Activated gamma-delta T cell treated with anti-CD3 and anti-CD28 coated beads, Interleukin-2, amount 50 U/mL, for 16 hours (primary cell): ENCODE measurements at regions not wholly inside any gene's neighbourhood (a gene's known extent, or its start where the extent isn't known, plus 50 kb on each side); places are given as distances from the start of the nearest gene placed in this dataset.

Source experiments
- DNase-seq: peaks from one replicate; pipeline ENCODE4 v3.0.0-alpha.2; 2020; ENCODE audit warnings: low read depth

DNA sequence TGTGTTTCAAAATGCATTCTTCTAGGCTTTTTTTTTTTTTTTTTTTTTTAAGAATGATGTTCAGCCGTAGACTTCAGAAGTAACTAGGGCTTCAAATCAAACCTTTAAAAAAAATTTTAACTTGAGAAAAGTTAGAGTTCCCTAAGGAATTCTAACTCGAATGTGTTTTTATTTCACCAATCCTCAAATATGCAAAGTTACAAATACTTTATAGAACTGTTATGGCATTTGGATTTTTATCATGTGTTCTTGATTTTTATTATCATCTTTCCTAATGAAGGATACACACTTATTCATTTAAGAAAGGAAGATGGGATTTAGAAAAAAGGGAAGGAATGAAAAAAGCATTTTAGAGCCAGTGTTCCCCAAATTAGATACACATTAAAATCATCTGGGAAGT is 200.6 kb upstream of the LDB2 start:
- DNase-seq = no peak

DNA sequence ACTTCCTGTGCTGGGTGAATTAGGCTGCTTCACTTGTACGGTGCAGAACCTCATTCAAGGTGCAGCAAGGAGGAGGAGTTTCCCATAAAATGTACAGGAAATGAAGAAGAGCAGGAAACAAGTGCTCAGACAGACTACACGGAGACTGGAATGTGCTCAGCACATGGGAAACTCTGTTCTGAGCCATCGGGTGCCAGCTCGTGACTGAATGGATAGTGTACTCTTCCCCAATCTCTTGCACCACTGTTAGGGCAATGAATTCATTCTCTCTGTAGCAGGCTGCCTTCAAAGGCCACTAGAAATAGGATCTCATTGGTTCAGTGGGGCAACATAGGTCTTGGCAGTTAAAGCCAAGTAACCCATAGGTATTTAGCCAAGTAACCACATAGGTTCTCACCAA is 200.0 kb upstream of the LDB2 start:
- DNase-seq = no peak

DNA sequence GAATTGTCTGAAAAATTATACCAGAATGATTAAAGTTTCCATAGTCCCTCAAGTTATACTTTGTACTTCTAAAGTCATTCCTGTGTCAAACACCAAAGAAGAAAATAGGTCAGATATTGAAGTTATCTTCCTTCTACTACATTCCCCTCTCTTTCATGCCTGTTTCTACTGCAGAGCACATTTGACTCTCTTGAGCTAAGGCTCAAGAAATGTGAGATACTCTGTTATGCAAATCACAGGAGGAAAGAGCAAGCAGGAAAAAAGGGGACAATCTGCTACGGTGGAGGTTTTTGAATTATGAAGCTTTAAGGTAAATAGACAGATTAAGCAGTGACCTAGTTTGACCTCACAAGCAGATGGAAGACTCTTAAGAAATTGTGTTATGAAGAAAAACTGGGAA is 198.9 kb upstream of the LDB2 start:
- DNase-seq = no peak

DNA sequence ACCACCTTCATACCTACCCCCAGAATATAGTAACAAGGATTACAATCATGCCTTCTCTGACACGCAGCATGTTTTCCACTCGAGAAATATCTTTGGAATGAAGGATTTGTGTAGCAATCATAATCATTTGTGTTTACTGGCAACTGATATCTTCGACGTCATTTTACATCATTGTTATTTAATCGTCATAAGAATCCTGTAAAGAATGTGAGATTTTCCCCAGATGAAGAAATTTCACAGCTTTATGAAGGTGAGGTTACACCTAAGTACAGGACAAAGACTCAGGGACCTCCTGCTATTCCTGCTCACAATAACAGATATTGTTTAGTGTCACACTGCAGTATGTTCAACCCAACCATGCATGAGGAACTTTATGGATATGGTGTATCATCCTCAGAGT is 198.2 kb upstream of the LDB2 start:
- DNase-seq = no peak

DNA sequence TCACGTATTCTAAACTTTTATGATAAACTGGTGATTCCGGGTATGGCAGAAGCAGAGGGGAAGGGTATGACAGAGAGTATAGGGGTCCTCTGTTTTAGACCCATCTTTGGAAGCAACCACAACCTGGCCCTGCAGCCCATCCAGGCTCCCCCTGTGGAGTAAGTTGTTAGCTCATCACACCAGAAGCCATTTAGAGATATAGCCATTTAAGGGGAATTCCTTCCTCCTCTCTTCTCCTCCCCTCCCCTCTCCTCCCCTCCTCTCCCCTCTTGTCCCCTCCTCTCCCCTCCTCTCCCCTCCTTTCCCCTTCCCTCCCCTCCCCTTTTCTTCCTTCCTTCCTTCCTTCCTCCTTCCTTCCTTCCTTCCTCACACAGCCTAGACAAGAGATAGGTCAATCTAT is 197.3 kb upstream of the LDB2 start:
- DNase-seq = no peak

DNA sequence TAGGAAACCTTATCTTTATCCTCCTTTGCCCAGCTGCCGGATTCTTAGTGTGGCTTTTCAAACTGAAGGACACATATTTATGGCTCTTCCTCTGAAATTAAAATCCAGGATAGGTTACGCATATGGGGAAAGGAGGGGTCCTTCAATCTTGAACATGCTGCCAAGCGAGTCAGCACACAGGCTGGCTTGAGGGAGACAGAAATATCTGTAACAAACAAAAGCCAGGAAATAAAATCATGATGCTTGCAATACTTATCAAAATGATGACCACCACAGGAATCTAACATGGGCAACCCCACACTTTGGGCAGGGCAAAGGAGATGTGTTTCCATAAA is 196.4 kb upstream of the LDB2 start:
- DNase-seq = no peak

DNA sequence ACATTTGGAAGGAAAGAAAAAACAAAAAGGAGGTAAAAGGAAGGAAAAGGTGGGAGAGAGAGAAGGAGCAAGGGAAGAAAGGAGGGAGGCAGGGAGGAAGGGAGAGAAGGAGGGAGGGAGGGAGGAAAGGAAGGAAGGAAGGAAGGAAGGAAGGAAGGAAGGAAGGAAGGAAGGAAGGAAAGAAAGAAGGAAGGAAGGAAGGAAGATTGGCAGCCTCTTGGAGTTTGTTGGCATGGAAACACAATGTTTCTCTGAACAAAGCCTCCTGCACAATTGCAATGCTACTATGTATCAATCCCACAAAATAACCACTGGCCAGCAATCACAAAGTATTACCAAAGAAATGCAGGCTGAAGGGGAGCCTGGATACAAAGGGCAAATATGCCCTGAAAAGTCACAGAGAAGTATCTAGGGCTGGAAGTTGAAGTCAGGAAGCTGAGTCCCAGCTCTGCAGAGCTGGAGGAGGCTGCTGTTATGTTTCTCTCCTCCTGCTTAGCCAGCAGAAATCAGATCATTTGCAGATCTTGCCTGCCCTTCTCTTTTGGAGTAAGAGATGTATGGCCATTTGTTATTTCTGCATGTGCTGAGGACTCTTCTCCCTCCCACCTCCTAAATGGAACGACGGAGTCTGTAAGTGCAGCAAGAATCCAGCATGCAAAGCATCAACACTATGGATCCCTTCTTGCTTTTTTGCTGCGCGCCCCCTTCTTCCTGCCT is 195.9 kb upstream of the LDB2 start:
- no peak for DNase-seq

DNA sequence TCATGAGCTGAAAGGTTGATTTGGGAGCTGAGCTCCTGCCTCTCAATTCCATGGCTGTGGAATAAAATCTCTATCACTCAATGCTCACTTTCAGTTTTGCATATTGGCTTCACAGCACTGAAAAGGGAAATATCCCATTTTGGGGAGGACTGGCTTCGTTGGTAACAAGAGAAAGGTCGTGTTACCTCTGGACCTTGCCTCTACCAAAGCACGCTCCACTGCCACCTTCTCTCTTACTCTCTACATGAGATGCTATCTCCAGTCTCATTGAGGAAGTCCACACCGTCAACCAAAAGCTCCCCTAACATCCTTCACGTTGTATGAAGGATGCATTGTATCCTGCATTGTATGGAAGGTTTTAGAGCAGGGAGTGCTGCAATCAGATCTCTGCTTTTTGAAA is 195.0 kb upstream of the LDB2 start:
- no peak for DNase-seq

DNA sequence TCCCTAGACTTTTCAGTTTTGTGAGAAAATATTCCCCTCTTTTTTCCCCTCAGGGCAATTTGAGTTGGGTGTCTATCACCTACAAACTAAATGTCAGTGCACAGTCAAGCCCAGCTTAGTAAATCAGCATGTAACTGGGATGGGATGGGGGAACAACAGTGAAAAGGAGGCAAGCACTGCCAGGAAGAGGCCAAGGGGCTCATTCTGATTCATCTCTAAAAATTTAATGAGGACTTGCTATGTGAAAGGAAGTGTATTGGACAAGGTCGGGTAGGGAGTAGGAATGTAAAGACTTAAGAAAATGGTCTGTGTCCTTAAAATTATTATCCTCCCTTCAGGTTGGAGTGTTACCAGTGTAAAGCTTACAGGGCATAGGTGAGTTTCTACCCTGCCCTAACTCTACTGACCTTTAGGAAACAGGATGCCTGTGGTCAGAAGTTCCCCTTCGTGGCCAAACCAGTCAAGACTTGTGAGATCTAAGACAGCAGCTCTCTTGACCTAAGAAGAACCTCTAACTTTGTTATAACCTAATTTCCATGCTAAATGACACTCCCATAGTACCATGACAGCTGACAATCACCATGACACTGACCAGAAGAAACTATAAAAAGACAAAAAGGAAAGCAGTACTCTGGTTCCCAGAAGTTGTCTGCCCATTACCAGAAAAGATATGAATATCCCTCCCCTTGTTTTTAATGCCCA is 194.4 kb upstream of the LDB2 start:
- DNase-seq = no peak

DNA sequence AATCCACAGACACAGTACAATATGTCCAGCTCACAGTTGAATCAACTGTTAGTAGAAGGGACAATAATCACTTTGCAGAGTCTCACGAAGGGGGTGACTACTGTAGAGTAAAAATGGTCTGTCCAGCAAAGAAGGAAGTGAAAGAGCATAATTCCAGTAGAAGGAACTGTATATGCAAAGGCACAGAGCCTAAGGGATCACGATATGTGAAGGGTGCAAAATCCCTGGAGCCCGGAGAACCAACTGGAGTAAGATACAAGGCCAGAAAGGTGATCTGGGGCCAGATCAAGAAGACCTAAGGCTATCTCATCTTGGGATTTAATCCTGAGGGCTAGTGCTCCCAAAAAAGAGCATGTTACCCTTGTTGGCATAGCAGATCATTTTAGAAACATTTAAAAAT is 192.7 kb upstream of the LDB2 start:
- no peak for DNase-seq

DNA sequence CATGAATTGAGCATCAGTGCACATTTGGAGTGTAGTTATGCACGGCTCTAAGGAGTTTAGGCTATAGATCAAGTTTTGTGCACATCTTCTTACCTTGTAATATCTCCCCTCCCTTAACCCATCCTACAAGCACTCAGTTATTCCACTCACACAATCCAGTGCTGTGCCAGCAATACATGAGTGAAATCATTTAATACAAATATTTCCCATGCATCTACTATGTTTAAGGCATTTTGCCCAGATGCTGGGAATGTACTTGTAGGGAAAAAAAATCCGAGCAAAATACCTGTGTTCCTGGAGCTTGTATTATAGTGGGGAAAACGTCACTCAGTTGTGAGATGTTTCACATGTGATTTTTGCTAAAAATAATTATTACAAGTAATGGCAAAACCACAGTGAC is 191.6 kb upstream of the LDB2 start:
- DNase-seq = no peak

DNA sequence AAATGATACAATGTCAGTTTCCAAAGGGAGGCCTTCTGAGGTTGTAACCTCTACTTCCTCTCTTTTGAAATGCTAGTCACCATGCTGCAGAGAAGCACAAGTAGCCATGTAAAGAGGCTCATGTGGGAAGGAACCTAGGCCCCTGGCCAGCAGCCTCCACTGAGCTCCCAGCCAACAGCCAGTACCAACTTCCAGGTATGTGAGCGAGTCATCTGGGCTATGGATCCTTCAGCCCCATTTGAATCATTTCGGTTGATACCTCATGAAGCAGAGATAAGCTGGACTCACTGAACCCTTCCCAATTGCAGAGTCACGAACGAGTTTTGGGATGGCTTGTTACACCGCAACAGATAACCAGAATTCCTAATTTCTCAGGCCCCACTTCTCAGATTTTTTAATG is 187.0 kb upstream of the LDB2 start:
- DNase-seq = no peak

DNA sequence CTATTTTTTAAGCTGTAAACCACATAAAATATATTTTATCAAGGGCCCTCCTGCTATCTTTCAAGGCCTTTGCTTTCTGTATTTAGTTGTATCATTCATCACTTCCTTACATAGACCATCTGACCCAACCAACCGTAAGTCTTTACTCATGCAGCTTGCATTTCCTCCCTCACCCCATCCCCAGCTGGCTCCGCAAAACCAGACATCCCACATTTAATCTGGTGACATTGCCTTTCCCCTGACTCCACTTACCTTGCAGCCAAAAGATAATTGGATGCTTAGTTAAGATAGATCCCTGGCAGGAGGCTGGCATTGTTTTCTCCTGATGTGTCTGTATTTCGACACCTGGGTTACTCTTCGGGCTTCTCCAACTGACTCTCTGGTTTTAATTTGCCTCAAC is 183.7 kb upstream of the LDB2 start:
- no peak for DNase-seq

DNA sequence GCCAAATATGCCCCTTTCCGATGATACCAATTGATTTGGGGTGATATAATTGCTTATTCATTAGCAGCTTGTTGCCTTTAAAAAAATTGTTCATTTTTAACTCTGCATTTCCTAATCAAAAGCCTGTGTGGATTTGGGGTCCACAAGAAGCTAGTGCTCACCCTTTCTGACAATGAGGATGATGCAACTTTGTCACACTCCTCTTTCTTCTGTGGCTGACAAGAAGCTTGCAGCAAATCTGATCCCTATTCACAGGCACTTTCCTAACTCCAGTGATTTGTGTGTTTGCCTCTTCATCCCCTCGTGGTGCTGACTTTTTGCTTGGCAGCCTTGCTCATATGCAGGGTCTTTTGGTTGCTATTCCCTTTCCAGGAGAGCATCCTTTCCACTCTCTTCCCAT is 182.7 kb upstream of the LDB2 start:
- DNase-seq = no peak

DNA sequence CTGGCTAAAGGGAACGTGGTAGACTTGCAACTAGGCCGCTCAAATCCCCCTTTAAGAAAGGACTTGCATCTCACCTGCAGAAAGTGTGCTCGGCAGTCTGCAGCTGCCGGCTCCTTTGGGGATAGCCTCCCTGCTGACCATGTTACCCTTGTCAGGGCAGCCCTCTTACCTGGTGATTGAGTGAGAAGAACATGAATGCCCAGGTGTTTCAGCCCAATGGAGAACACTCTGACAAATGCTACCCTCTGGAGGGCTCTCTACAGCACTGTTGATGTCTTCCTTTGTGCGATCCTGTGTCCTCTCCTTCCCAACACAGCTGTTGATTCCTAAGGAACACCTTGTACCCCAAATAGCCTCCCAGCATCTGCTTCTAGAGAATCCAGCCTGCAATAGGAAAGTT is 178.7 kb upstream of the LDB2 start:
- DNase-seq = no peak

DNA sequence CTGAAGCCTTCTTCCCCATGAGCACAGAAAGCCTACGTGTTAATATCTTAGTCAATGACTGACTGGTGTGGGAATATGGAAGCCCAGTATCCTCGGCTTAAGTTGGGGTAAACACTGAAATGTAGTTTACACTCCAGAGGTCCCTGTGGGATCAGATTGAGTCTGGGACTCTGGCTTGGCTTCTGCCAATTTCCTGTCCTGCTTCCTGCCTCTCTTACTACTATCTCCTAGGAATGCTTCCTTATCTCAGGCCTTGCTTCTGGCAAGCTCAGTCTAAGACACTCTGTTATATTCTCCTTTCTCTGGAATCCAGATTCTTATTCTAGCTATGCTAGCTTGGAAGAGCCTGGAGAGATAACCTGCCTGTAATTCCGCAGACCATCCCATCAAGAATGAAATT is 174.0 kb upstream of the LDB2 start:
- DNase-seq = no peak

DNA sequence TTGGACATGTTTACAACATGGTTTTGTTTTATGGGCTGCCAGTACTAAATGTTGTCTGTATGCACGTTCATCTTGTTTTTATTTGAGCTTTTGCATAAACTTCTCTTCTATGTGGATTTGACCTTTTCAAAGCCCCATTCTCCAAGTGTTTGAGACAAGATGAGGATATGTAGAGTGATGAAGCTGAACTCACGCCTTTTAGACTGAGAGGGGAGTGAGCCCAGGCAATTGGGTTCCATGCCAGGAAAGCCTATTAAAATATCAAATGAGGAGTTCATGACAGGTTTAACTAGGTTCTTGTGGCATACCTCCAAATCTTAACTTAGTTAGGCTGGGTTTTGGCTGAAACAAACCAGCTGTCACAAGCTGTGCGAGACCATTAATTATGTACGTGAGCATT is 170.4 kb upstream of the LDB2 start:
- DNase-seq = no peak

DNA sequence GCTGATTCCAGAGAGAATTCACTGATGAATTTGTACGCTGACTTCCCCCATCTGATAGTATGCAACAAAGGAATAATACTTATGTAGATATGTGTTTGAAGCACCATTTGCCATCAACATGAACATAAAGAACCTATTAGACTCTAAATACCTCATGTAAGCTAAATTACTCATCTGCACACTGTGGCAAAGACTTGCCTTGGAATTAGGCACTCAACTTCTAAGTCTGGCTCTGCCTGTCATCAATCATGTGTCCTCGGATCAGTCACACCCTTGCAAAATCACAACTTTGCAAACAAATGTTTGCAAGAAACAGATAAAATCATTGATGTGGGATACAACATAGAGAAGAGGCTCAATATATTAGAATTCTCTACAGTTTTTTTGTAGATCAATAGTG is 169.9 kb upstream of the LDB2 start:
- DNase-seq = no peak

DNA sequence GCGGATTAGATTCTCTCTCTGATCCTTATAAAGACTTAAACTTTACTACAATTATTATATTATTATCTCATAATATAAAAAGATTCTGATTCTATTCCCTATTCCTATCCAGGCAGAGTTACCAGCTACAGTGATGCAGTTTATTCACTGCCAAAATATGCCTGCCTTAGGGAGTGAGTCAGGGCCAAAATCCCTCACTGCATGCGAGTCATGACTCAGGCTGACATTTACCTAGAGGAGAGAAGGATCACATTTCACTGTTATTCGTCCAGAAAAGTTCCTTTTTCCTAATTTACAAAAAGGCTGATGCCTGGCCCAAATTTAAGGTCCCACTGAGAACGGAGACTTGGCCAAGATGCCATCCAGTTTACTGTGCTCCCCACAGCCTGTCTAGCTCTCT is 168.5 kb upstream of the LDB2 start:
- no peak for DNase-seq

DNA sequence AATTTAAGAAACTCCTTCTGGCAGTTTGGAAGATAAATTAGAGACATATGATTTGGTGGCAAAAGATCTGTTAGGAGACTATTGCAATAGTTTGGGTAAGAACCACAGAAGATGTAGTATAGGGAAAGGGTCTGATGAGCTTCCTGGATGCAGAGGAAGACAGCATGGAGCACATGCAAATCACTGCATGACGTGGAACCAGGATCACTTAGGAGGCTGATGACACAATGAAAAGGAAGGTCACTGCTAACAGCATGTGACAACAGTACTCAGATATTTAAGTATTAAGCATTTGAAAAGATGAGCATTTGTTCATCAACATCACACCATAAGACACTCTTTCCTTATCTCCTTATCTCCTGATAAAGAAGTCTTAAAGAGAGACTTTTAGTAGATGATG is 167.8 kb upstream of the LDB2 start:
- no peak for DNase-seq

DNA sequence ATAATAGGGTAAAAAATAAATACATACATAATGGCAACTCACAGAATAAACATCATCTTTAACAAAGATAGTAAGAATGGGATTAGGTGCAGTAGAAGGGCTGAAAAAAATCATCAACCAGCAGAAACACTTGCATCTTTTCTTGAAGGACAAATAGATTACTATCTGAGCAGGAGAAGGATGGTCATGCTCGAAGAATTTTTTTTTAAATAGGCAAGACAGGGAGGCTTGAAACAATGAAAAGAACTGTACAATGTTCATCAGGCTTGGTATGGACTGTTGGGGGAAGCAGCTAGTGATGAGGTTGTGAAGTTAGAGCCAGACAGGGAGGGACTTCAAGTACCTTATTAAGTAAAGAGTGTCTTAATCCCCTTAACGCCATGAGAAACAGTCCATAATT is 167.4 kb upstream of the LDB2 start:
- no peak for DNase-seq

DNA sequence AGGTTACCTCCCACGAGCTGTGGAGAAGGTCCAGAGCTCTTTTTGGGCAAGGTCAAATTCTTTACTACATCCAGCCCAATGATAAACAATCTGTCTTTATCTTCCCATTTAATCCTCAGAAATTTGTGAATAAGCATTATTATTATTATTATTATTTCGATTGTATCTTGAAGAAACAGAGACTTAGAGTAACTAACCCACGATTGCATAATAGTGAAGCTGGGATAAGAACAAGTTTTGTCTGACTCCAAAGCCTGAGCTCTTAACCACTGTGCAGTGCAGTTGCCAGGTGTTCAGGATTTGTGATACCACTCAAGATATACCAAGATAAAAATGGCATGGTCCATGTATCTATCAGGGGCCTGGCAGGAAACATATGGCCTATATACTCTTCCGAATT is 166.5 kb upstream of the LDB2 start:
- no peak for DNase-seq

DNA sequence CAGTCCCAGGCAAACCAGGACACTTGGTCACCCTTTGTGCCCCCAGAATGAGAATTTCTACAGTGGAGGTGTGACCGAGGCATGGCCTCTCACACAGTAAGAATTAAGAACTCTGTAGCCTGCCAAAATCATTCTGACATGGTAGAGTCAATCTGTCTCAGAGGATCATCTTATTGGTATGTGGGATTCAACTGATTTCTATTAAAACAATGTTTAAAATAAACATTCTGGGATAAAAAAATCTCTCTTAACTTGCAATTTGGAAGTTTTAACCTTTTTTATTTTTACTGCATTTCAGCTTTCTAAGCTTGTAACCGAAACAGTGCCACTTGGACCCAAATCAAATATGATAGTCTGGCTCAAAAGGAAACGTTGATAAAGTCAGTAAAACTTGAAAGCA is 165.4 kb upstream of the LDB2 start:
- DNase-seq = no peak

DNA sequence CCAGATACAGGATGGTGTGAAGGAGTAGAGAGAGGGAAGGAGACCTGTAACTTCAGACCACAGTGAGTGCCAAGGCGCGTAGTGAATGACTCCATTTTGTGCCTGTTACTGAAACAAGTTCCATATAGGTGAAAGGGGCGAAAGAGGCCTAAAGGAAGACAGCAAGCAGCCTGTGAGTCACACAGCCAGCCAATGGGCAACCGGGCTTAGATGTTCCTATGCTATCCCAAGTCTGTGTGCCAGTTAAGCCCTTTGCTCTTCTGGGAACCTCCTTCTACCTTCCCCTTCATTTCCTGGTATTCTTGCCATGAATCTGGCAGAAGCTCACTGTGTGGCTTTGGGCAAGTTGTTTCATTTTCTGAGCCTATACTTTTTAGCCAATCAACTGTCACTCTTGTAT is 161.8 kb upstream of the LDB2 start:
- no peak for DNase-seq
